K562 (cell line): ENCODE measurements at regions not wholly inside any gene's neighbourhood (a gene's known extent, or its start where the extent isn't known, plus 50 kb on each side); places are given as distances from the start of the nearest gene placed in this dataset.

ENCODE experiments used
- ADNP ChIP-seq: fragments of 200-800 bp; sonication (Bioruptor generic); IDR thresholded peaks from 2 replicates; pipeline ENCODE4 v1.6.1; 2016; ENCODE audit warnings: missing genetic modification characterization, missing compliant biosample characterization
- ARHGAP35 ChIP-seq: fragments of 450-650 bp; IDR thresholded peaks from 2 replicates; pipeline ENCODE4 v1.6.1; 2018; ENCODE audit not compliant: partially characterized antibody
- CTCF ChIP-seq, 3 experiments: IDR thresholded peaks in 2 of 3; conservative IDR thresholded peaks in 1 of 3; 2 replicates each; pipeline ENCODE4 v1.5.1; 2011 to 2012; ENCODE audit warnings: low read length in 3 of 3, mild to moderate bottlenecking in 3 of 3, control low read depth in 2 of 3, improper control_type of control experiment in 1 of 3, inconsistent platforms in 1 of 3, low read depth in 1 of 3, mixed read lengths in 1 of 3, moderate library complexity in 1 of 3; ENCODE audit not compliant: insufficient read depth in 2 of 3
- DIDO1 ChIP-seq: fragments of 450-650 bp; IDR thresholded peaks from 2 replicates; pipeline ENCODE4 v1.6.1; 2016; ENCODE audit warnings: low read depth, missing biosample characterization, missing genetic modification characterization
- FIP1L1 ChIP-seq: fragments of 200-400 bp; formaldehyde crosslinking; IDR thresholded peaks from 2 replicates; pipeline ENCODE4 v1.6.1; 2018; ENCODE audit warnings: mild to moderate bottlenecking, low read depth, low read length; ENCODE audit not compliant: poor library complexity, severe bottlenecking
- HDAC3 ChIP-seq: fragments of 450-650 bp; IDR thresholded peaks from 2 replicates; pipeline ENCODE4 v1.6.1; 2018; ENCODE audit warnings: borderline replicate concordance, mild to moderate bottlenecking, moderate library complexity; ENCODE audit not compliant: partially characterized antibody
- HMGN3 ChIP-seq: IDR thresholded peaks from 2 replicates; pipeline ENCODE4 v1.6.1; 2011; ENCODE audit warnings: borderline replicate concordance, low read depth, mild to moderate bottlenecking, mixed read lengths, low read length; ENCODE audit not compliant: insufficient read length; ENCODE audit errors: extremely low read depth
- KAT8 ChIP-seq: fragments of 450-650 bp; IDR thresholded peaks from 2 replicates; pipeline ENCODE4 v1.6.1; 2016; ENCODE audit warnings: low read depth, mild to moderate bottlenecking
- L3MBTL2 ChIP-seq: fragments of 450-650 bp; IDR thresholded peaks from 2 replicates; pipeline ENCODE4 v1.6.1; 2016; ENCODE audit warnings: mild to moderate bottlenecking, moderate library complexity
- LARP7 ChIP-seq: fragments of 450-650 bp; IDR thresholded peaks from 2 replicates; pipeline ENCODE4 v1.6.1; 2016
- MXI1 ChIP-seq: IDR thresholded peaks from 2 replicates; pipeline ENCODE4 v1.6.1; 2011; ENCODE audit warnings: low read depth, mild to moderate bottlenecking, improper control_type of control experiment, low read length
- NCOA1 ChIP-seq: fragments of 450-650 bp; IDR thresholded peaks from 2 replicates; pipeline ENCODE4 v1.6.1; 2016; ENCODE audit warnings: low read depth
- RFX1 ChIP-seq: fragments of 450-650 bp; IDR thresholded peaks from 2 replicates; pipeline ENCODE4 v1.6.1; 2016; ENCODE audit warnings: mild to moderate bottlenecking, moderate library complexity
- SMARCA4 ChIP-seq: fragments of 450-650 bp; IDR thresholded peaks from 2 replicates; pipeline ENCODE4 v1.6.1; 2016
- SMARCE1 ChIP-seq: fragments of 450-650 bp; IDR thresholded peaks from 2 replicates; pipeline ENCODE4 v1.7.1; 2016; ENCODE audit warnings: mild to moderate bottlenecking
- TARDBP ChIP-seq: fragments of 450-650 bp; IDR thresholded peaks from 2 replicates; pipeline ENCODE4 v1.6.1; 2016
- TGIF2 ChIP-seq: sonication (generic); formaldehyde crosslinking; IDR thresholded peaks from 2 replicates; pipeline ENCODE4 v1.8.1; 2022; ENCODE audit warnings: mild to moderate bottlenecking, missing genetic modification reagents, moderate library complexity
- ZBTB1 ChIP-seq: sonication (generic); formaldehyde crosslinking; IDR thresholded peaks from 2 replicates; pipeline ENCODE4 v1.8.1; 2023; ENCODE audit warnings: missing genetic modification reagents, low read depth, mild to moderate bottlenecking, borderline replicate concordance
- ZNF140 ChIP-seq: fragments of 250-450 bp; sonication (Bioruptor Pico); IDR thresholded peaks from 2 replicates; pipeline ENCODE4 v1.8.0; 2021; ENCODE audit warnings: moderate library complexity, mild to moderate bottlenecking, inconsistent platforms
- ZNF253 ChIP-seq: fragments of 250-450 bp; sonication (Bioruptor Pico); conservative IDR thresholded peaks from 2 replicates; pipeline ENCODE4 v1.6.1; 2021; ENCODE audit warnings: mild to moderate bottlenecking
- ZNF589 ChIP-seq: fragments of 200-800 bp; sonication (Bioruptor generic); IDR thresholded peaks from 2 replicates; pipeline ENCODE4 v1.6.1; 2016; ENCODE audit warnings: low read depth, missing genetic modification characterization, missing compliant biosample characterization
- ZNF668 ChIP-seq: fragments of 250-450 bp; sonication (Bioruptor Pico); IDR thresholded peaks from 2 replicates; pipeline ENCODE4 v1.8.0; 2022; ENCODE audit warnings: mild to moderate bottlenecking, inconsistent platforms
- TF ChIP-seq, protein P1 (sequence below): sonication (generic); formaldehyde crosslinking; IDR thresholded peaks from 2 replicates; pipeline ENCODE4 v1.8.0; 2022; ENCODE audit warnings: missing genetic modification reagents, mild to moderate bottlenecking, moderate library complexity, borderline replicate concordance
- TF ChIP-seq, protein P2 (sequence below): fragments of 200-800 bp; sonication (Bioruptor generic); IDR thresholded peaks from 2 replicates; pipeline ENCODE4 v1.6.1; 2017; ENCODE audit warnings: missing genetic modification characterization, missing compliant biosample characterization

GRCh38 chr12:93020631-93021597 lies 91.8 kb upstream of the EEA1 start (continued):
- TF ChIP-seq ZNF668 (CRISPR knock-in tag) (no peak), ZBTB1 (CRISPR knock-in tag) (no peak), TGIF2 (CRISPR knock-in tag) (no peak), LARP7 (no peak), NCOA1 (peak; percentile 47; the same call in 1 of the 2 replicates), HDAC3 (no peak), ZNF140 (CRISPR knock-in tag) (no peak), SMARCE1 (peak; percentile 69), CTCF (IDR thresholded peaks at IDR 0.05 in 2 of 3, conservative IDR thresholded peaks at IDR 0.05 in 1 of 3; ENCODE audit: insufficient read depth in 2 of 3, low read depth in 1 of 3, low read length in 3 of 3) (no peak), FIP1L1 (no peak), ARHGAP35 (no peak), HMGN3 (no peak), SMARCA4 (peak; percentile 71), ZNF589 (CRISPR knock-in tag) (no peak), L3MBTL2 (peak; percentile 59), RFX1 (no peak), MXI1 (no peak), TARDBP (no peak), DIDO1 (tag) (no peak), KAT8 (no peak), ADNP (no peak), ZNF253 (no peak)
- TF ChIP-seq, protein P1, sequence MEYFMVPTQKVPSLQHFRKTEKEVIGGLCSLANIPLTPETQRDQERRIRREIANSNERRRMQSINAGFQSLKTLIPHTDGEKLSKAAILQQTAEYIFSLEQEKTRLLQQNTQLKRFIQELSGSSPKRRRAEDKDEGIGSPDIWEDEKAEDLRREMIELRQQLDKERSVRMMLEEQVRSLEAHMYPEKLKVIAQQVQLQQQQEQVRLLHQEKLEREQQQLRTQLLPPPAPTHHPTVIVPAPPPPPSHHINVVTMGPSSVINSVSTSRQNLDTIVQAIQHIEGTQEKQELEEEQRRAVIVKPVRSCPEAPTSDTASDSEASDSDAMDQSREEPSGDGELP (CRISPR knock-in tag): no peak
- TF ChIP-seq, protein P2, sequence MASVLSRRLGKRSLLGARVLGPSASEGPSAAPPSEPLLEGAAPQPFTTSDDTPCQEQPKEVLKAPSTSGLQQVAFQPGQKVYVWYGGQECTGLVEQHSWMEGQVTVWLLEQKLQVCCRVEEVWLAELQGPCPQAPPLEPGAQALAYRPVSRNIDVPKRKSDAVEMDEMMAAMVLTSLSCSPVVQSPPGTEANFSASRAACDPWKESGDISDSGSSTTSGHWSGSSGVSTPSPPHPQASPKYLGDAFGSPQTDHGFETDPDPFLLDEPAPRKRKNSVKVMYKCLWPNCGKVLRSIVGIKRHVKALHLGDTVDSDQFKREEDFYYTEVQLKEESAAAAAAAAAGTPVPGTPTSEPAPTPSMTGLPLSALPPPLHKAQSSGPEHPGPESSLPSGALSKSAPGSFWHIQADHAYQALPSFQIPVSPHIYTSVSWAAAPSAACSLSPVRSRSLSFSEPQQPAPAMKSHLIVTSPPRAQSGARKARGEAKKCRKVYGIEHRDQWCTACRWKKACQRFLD (CRISPR knock-in tag): no peak
